H1 (cell line): ENCODE measurements at regions not wholly inside any gene's neighbourhood (a gene's known extent, or its start where the extent isn't known, plus 50 kb on each side); places are given as distances from the start of the nearest gene placed in this dataset.

Experiments
- CREB1 ChIP-seq: IDR thresholded peaks from 2 replicates; pipeline ENCODE4 v1.6.1; 2012; ENCODE audit warnings: inconsistent platforms
- CTCF ChIP-seq, 3 experiments: IDR thresholded peaks; 1 replicate in 2 of 3; 2 replicates in 1 of 3; pipeline versions ENCODE4 v1.5.1 to v1.6.1; 2011; ENCODE audit warnings: low read length in 3 of 3, mild to moderate bottlenecking in 3 of 3, inconsistent platforms in 2 of 3, low read depth in 1 of 3, moderate library complexity in 1 of 3; ENCODE audit not compliant: insufficient read depth in 1 of 3; ENCODE audit errors: control extremely low read depth in 1 of 3
- EP300 ChIP-seq, 2 experiments: IDR thresholded peaks; 1 replicate in 1 of 2; 2 replicates in 1 of 2; pipeline ENCODE4 v1.6.1; 2011 to 2012; ENCODE audit warnings: low read depth in 2 of 2, low read length in 2 of 2, mild to moderate bottlenecking in 2 of 2, borderline replicate concordance in 1 of 2, inconsistent platforms in 1 of 2, moderate library complexity in 1 of 2
- EZH2 ChIP-seq: fragments of 200-600 bp; sonication (generic); IDR thresholded peaks from 2 replicates; pipeline ENCODE4 v1.7.1; 2012; ENCODE audit warnings: low read depth, mild to moderate bottlenecking, moderate library complexity, low read length, inconsistent platforms; ENCODE audit not compliant: severe bottlenecking
- FOSL1 ChIP-seq: IDR thresholded peaks from 2 replicates; pipeline ENCODE4 v1.6.1; 2011; ENCODE audit warnings: mild to moderate bottlenecking, low read depth, low read length, moderate library complexity; ENCODE audit not compliant: insufficient read depth
- GABPA ChIP-seq: IDR thresholded peaks from 2 replicates; pipeline ENCODE4 v1.6.1; 2011; ENCODE audit warnings: mild to moderate bottlenecking, low read length, moderate library complexity, borderline replicate concordance; ENCODE audit not compliant: insufficient read depth
- KDM5A ChIP-seq: fragments of 200-600 bp; IDR thresholded peaks from 2 replicates; pipeline ENCODE4 v1.7.1; 2012; ENCODE audit warnings: mild to moderate bottlenecking, low read length, inconsistent platforms, mixed read lengths
- POLR2A ChIP-seq, 2 experiments: IDR thresholded peaks; 1 replicate in 1 of 2; 2 replicates in 1 of 2; pipeline ENCODE4 v1.6.1; 2011; ENCODE audit warnings: low read depth in 2 of 2, low read length in 2 of 2, mild to moderate bottlenecking in 2 of 2; ENCODE audit errors: control extremely low read depth in 1 of 2
- POLR2AphosphoS5 ChIP-seq: IDR thresholded peaks from 2 replicates; pipeline ENCODE4 v1.6.1; 2011; ENCODE audit warnings: low read depth, low read length
- RNF2 ChIP-seq: fragments of 200-900, 300-1000 bp; sonication (generic); IDR thresholded peaks from 2 replicates; pipeline ENCODE4 v1.7.1; 2016; ENCODE audit warnings: borderline replicate concordance, low read depth, mild to moderate bottlenecking, antibody characterized with exemption, low read length; ENCODE audit not compliant: poor library complexity, severe bottlenecking; ENCODE audit errors: missing control alignments
- SP2 ChIP-seq: IDR thresholded peaks from 2 replicates; pipeline ENCODE4 v1.6.1; 2012; ENCODE audit warnings: mild to moderate bottlenecking, low read length, inconsistent platforms
- SRF ChIP-seq: IDR thresholded peaks from 2 replicates; pipeline ENCODE4 v1.6.1; 2011; ENCODE audit warnings: mild to moderate bottlenecking, low read depth, low read length, moderate library complexity
- YY1 ChIP-seq: IDR thresholded peaks from 2 replicates; pipeline ENCODE4 v1.6.1; 2011; ENCODE audit warnings: low read depth, mild to moderate bottlenecking, low read length

DNA sequence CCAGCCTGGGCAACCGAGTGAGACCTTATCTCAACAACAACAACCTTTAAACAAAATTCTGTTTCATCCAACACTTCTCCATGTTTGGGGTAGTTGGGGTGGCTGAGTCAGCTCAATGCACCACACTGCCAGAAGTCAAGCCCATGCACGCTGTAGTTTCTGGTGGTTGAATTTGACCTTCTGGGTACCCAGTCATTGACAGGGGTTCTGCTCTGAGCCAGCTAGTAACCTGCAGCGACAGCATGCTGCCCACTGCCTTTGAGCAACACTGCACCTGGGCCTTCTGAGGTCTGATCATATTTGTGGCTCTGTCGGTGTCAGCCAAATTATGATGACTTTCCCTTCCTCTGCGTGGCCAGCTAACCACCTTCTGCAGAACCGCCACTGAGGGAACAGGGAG, 84.6 kb upstream of the ZNF438 start:
- TF ChIP-seq CTCF (IDR thresholded peaks at IDR 0.05; ENCODE audit: control extremely low read depth in 1 of 3, insufficient read depth in 1 of 3, low read depth in 1 of 3, low read length in 3 of 3) (no peak), POLR2AphosphoS5 (no peak), KDM5A (no peak), SRF (no peak), CREB1 (no peak), SP2 (no peak), EP300 (IDR thresholded peaks at IDR 0.05; ENCODE audit: borderline replicate concordance in 1 of 2, low read depth in 2 of 2, low read length in 2 of 2) (no peak), YY1 (no peak), GABPA (no peak), EZH2 (no peak), POLR2A (IDR thresholded peaks at IDR 0.05; ENCODE audit: control extremely low read depth in 1 of 2, low read depth in 2 of 2, low read length in 2 of 2) (no peak), RNF2 (no peak), FOSL1 (no peak)
